SK-N-DZ (cell line): ENCODE measurements at regions not wholly inside any gene's neighbourhood (a gene's known extent, or its start where the extent isn't known, plus 50 kb on each side); places are given as distances from the start of the nearest gene placed in this dataset.
A peak's percentile ranks its signal among the peaks of the same experiment; 100 is the strongest.
"Not testable (repeated sequence)": the region's sequence is repeated elsewhere in the genome, so short reads cannot be mapped to it uniquely, and the experiment has no call there.

Experiments used
- DNase-seq: peaks from one replicate; pipeline ENCODE4 v3.0.0-alpha.2; 2015; ENCODE audit warnings: low spot score

DNA sequence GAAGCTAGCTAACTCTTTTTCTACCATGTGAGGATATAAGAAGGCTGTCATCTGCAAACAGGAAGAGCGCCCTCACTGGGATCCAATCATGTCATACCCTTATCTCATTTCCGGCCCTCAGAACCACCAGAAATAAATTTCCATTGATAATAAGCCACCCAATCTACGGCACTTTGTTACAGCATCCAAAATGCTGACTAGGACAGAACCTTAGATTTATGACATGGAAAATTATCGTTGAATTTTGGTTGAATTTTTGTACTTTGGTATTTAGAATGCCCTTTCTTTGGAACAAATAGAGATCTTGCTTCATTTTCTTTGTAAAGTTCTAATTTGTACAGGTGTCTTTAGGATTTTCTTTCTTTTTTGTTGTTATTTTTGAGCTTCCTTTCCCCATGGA lies 53.3 kb upstream of the CYLC2 start:
- no peak for DNase-seq

DNA sequence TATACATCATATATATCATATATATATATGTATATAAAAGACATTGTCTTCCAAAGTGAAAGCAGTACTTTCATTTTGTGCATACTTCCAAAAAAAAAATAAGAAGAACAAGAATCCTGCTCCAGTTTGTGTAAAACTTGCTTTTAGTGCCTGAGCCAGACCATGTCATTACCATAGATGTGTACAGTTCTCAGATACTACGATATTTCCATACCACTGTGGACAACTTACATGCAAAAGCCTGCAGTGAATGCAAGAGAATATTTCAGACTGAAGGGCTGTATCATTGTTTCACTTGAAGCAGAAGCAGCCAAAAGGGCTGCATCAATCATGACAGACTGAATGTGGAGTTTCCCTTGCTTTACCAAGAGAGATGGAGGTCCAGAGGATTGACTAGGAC lies 72.6 kb upstream of the CYLC2 start:
- DNase-seq = peak; percentile 5

DNA sequence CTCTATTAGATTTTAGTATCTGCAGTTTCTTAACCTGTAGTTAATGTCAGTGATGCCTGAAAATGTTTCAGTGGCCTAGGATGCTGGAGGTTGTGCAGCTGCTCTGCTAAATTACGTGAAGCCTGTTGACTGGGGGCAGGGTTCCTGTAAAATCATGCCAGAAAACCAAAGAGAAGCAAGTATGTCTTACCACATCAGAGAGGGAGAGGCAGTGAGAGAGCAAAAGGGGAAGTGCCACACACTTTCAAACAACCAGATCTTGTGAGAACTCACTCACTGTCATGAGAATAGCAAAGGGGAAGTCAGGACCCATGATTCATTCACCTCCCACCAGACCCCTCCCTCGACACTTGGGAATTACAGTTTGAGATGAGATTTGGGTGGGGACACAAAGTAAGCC lies 83.9 kb upstream of the CYLC2 start:
- DNase-seq = no peak

DNA sequence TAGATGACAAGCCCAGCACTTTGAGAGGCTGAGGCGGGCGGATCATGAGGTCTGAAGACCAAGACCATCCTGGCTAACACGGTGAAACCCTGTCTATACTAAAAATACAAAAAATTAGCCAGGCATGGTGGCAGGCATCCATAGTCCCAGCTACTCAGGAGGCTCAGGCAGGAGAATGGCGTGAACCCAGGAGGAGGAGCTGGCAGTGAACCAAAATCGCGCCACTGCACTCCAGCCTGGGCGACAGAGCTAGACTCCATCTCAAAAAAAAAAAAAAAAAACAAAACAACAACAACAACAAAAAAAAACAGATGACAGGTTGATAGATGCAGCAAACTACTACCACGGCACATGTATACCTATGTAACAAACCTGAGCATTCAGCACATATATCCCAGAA lies 89.3 kb upstream of the CYLC2 start:
- not testable (repeated sequence) for DNase-seq

DNA sequence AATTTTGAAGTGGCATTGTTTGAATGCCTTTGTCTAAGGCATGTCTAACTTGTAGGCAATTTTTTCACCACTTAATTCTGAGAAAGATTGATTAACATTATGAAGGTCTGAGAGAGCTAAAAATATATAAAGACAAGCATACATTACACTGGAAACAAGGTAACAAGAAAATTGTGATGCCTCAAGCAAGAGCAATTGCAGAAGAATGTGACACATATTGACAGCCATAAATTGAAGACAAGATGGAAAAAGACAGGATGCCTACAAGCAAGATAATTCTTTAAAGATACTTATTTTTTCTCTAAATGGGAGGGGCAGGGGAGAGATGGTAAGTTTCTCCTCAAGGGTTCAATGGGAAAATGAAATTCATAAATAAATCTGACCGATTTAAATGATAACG lies 103.1 kb upstream of the CYLC2 start:
- no peak for DNase-seq

DNA sequence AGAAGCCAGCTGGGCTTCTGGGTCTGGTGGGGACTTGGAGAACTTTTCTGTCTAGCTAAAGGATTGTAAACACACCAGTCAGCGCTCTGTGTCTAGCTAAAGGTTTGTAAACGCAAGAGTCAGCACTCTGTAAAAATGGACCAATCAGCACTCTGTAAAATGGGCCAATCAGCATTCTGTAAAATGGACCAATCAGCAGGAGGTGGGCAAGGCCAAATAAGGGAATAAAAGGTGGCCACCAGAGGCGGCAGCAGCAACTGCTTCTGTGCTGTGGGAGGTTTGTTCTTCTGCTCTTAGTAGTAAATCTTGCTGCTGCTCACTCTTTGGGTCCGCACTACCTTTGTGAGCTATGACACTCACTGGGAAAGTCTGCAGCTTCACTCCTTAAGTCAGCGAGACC lies 106.4 kb upstream of the CYLC2 start:
- not testable (repeated sequence) for DNase-seq

DNA sequence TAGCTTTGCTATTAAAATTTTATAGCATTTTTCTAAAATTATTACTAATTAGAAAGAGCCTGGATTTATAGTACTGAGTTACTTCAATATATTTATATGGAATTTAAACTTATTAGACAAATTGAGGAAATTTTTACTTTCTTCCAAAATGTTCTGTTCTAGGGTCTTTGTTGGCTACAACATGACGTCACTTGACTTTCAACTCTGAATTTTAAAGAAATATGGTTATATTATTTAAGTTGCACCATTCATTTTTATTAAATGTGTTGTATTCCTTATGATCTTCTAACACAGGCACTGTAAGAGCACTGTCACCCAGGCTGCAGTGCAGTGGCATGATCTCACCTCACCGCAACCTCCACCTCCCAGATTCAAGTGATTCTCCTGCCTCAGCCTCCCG lies 119.4 kb upstream of the CYLC2 start:
- DNase-seq = no peak

DNA sequence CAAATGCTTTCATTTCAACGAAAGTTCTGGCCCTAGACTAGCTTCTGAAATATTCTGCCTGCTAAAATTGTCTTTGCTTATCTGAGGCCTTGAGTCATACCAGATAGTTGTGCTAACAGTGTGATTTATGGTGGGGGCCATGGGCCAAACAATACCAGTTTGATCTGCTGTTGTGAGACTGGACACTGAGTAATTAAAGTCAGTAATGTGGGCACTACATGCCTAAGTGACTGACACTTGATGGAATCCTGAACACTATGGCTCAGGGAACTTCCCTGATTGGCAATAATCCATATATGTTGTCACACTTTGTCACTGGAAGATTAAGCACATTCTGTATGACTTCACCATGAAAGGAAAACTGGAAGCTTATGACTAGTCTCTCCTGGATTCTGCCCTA lies 127.6 kb upstream of the CYLC2 start:
- DNase-seq = peak; percentile 1

DNA sequence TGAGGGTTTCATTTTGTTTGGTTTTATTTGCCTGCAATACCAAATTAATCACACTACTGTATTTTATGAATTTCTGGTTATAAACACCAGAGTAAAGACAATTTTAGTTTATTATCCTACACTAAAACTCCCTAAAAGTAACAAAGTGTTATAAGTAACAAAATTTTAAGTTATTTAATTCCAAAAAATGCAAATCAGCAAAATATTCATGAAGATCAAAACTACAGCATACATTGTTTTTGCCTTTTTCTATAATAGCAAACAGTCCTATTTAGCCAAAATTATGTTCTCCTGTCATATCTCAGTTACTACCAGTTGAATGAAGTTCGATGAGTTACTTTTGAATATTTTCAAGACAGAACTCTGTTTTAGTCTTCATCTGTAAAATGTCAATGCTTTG lies 132.7 kb upstream of the CYLC2 start:
- no peak for DNase-seq

DNA sequence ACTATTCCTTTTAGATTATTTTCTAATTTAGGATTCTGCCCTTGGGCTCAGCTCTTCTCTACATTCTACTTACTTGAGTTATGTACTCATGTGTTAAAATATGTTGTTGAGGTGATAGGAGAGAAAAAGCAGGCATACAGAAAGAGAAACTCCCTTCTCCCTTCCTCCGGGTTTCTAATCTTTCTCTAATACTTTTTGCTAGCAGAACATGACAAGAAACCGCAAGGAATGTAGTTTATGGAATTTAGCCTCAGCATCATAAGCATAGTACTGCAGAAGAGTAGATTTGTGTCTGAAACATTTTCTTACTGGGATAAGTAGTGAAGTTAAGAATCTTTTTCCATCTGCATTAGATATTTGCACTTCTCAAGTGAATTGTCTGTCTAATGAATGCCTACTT lies 139.5 kb upstream of the CYLC2 start:
- DNase-seq = no peak

DNA sequence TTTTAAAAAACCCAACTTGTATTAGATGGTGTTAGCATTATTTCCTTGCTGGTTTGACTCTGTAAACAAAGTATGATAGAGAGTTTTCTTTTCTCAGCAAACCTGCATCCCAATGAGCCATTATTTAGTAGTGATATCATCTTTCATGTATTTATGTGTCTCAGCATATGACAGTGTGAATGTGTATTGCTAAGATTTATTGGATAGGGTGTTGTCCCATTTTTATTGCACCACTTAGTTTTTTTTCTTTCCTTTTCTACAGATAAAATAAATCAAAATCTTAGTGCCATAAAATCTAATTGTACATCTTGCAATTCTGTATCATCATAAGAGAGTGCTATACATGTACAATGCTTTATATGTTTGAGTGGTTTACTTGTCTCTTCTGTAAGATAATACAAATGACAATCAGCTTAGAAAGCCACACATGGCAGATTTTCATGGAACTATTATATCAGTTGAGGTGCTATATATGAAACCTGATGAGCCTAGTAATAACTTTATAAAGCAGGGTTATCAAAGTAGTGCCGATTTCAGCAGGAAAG lies 149.2 kb upstream of the CYLC2 start:
- no peak for DNase-seq

DNA sequence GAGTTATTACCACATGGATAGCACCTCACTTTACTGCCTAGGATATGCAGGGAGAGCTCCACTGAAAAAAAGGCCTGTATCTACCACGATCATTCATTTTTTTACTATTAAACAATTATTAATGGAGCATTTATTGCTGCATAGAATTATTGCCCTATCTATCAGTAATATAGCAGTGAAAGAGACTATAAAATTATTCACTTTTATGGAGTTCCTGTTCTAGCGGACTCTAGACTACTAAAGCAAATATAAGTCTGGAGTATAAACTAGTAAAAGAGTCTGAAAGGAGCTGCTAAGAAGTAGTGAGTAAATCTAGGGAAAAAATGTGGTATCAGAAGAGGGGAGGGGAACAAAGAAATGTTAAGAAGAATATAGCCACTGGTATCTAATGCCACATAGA lies 150.4 kb upstream of the CYLC2 start:
- no peak for DNase-seq

DNA sequence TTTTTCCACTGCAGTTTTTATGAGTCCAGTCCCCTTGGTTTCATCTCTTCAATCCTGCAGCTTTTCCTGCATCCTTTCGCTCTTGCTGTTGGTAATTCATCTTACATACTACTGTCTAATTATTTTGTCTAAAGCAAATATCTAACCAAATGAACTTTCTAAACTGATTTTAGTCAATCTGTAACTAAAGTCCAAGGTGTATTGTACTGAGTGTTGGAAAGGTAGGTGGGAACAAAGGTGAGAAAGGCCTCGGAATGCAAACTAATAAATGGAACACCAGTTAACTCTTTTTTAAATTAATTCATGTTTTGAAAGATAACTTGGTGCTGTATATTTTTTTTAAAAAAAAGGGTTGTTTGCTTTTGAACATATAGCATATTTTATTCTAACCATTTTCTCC lies 152.7 kb upstream of the CYLC2 start:
- no peak for DNase-seq

DNA sequence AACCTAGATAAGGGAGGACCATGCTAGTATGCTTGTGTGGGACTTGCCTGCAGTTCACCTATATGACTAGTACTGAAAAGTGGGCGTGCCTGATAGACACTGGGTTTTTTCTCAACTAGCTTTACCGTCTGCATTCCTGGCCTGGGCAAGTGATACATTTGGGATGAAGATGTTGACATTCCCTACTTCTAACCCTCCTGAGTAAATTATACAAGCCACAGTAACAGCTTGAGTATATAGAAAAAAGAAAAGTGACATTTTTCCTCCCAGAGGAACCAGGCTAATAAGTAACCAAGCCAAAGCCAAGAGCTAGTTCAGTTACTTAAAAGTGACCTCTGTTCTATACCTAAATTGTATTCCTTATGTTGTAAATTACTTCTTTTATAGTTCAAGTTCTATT lies 153.8 kb upstream of the CYLC2 start:
- DNase-seq = no peak

DNA sequence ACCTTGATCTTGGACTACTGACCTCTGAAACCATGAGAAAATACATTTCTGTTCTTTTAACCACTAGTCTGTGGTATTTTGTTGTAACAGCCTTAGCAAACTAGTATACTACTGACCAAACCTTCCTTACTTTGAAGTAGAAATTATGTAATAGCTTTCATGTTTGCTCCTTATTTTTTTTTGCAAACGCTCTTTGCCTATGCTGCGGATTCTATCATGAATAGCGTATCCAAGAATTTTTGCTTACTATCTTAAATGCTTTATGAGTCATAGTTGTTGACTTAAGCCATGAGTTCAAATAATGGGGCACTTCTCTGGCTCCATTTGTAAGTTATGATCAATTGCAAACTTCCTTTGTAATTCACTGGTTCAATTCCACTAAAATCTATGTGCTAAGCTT lies 154.8 kb upstream of the CYLC2 start:
- DNase-seq = no peak

DNA sequence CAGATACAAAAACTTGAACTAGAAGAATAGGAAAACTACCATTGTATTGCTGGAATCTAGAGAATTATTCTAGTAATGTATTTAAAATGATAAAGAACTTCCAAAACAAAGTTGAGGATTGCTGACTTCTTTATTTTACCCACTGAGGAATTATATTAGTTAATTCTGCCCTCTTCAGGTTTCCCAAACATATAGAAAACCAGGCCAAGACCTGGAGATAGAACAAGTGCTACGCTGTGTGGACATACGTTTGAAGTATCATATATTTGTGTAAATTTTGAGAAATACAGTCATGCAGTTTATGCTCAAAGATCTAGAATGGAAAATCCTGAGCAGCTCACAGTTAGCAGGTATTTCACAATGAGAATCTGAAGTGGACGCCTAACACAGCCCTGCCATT lies 162.3 kb upstream of the CYLC2 start:
- DNase-seq = no peak

DNA sequence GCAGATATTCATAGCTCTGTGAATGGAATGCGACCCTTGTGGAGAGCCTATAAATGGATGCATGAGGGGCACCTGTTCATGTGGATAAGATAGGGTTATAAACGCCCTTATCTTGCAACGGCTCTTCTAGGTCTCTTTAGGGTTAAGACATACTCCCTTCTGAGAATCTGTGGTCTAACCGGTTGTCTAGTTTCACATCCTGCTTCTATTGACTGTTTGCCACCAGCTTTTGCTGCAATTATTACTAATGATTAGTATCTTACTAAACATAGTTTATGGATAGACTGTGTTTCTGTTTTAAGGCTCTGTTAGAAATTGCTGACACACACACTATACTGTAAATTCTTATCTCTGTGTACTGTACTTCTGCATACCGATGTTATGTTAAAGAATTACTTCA lies 198.9 kb upstream of the CYLC2 start:
- DNase-seq = no peak

DNA sequence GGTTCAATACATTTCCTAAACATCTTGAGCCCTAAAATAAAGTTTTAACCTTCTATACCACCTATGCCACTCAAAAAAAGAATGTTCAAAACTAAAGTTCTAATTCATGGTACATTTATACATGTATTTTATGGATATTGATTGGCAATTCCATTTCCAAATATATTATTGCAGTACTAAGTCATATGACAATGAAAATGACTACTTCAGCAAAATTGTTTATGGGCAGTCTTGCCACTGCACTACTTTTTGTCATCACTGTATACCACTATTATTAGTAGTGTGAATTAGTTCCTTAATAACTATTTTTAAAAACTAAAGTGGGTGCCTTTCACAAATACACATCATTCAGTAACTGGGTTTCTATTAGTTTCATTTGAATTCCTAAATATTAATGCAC lies 199.6 kb upstream of the CYLC2 start:
- no peak for DNase-seq

DNA sequence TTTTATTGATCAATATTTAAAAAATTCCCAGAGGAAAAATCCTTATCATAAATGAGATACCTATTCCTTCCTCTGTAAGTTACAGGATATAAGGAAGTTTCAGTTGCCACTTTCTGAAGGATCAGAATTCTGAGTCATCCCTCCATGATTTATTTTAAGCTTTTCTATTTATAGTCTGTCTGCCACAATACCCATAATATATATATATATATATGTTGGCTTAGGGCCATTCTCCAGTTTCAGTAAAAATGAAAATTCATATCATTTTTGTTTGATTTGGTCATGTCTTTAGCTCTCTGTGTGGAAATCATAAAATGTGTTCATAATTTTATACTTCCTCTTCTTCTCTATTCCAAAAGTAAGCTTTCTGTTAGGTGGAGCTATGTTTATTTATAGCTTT lies 215.8 kb upstream of the CYLC2 start:
- no peak for DNase-seq

DNA sequence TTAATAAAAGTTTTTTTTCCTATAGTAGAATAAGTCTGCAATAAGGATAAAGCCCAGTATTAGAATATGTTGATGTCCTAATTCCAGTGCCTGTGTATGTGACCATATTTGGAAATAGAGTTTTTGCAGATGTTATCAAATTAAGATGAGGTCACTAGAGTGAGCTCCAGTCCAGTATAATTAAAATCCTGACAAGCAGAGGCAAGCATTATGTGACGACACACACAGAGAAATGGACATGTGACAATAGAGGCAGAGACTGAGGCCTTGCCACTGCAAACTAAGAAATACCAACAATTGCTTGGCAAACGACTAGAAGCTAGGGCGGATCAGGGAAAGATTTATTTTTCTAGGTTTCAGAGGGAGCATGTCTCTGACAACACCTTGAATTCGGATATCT lies 216.4 kb upstream of the CYLC2 start:
- peak; percentile 43 for DNase-seq

DNA sequence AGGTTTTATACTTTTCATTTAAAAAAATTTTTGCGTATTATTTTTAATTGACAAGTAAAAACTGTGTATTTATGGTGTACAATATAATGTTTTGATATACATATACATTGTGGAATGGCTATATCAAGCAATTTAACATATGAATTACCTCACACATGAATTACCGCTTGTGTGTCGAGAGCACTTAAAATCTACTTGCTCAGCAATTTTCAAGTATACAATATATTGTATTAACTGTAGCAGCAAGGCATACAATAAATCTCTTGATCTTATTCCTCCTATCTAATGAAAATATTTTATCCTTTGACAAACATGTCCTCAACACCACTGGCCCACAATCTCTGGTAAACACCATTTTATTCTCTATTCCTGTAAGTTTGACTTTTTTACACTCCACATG lies 224.4 kb upstream of the CYLC2 start:
- no peak for DNase-seq

DNA sequence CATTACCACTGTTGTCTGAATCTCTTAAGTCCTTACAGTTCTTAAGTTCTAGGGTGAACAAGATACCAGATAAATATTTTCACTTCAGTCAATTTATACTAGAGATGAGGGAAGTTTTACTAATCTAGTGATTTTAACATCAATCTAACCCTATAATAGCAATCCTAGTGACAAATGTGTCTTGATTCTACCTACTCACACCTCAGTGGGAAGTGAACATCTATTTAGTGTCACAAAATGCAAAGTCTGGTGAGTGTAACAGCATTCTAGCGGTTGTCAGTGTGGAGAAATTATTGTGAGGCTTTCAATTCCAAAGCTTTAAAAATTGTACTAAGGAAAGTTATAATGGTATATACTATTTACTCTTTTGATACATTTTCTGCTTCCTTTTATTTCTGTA lies 225.8 kb upstream of the CYLC2 start:
- DNase-seq = no peak

DNA sequence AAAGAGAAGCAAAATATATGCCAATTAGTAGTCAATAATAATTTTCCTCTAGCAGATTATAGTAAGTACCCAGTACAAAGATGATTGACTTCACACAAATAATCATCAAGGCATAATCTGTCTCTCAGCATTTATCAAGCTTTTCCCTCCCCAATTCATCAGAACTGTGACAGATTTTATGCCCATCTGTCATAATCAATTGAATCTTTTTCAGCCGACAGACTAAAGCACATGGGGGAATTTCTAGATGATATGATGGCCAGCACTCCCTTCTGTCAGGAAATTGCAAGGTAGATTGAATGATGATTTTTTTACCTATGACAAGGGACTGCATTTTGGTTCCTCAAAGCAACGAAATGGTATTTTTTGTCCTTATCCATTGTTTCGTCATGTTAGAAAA lies 227.1 kb upstream of the CYLC2 start:
- DNase-seq = peak; percentile 5

DNA sequence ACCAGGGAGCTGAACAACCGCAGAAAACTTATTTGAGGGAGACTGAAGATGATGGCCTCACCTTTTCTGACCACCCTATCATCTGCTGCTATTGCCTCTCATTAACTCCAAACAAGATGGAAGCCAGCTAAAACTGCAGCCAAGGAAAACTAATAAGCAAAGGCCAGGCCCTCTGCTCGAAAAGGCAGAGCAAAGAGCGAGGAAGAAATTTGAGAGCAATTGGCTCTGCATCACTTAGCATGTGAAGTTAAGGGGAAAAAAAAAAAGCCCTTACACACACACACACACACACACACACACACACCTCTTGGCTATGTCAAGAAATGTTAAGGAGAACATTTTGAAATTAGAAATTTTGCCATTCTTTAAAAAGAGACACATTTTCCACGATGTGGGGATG lies 228.1 kb upstream of the CYLC2 start:
- DNase-seq = no peak

DNA sequence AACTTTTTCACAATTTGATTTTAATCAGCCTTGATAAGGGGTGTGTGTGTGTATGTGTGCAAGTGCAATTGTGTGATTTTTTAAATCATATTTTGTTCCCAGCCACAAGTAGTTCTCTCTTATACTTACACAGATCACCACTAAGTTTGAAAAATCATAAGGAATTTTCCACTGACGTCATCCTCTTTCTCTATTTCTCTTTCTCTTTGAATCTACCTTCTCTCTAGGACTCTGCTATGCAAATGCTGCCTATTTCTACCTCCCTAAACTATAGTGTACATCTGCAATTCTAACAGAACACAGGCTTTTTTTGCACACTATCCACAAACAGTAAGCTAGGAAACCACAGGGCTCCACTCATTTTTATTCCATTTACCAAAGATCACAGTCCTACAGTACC lies 254.6 kb upstream of the CYLC2 start:
- no peak for DNase-seq
